Aorta (tissue), 5 donors: ENCODE measurements at regions not wholly inside any gene's neighbourhood (a gene's known extent, or its start where the extent isn't known, plus 50 kb on each side); places are given as distances from the start of the nearest gene placed in this dataset.
"Not testable (repeated sequence)": the region's sequence is repeated elsewhere in the genome, so short reads cannot be mapped to it uniquely, and the experiment has no call there.

Source experiments
- ATAC-seq: fragments of 200-7000 bp; cut with Tn5 transposase; one replicate; pipeline ENCODE4 v1.9.1; 2022; ENCODE audit warnings: moderate library complexity; ENCODE audit not compliant: low FRiP score
- DNase-seq, 2 donors: peaks; one replicate each; pipeline ENCODE4 v3.0.0-alpha.2; 2020
- H3K27ac ChIP-seq, 2 donors: one replicate each; pipeline ENCODE4 v1.5.1; 2013; ENCODE audit warnings: low read length in 2 of 2, mild to moderate bottlenecking in 2 of 2, moderate library complexity in 2 of 2, control low read depth in 1 of 2, inconsistent platforms in 1 of 2, low read depth in 1 of 2
- H3K27me3 ChIP-seq, 2 donors: one replicate each; pipeline ENCODE4 v1.6.1; 2013; ENCODE audit warnings: control low read depth in 1 of 2, low read length in 1 of 2, mild to moderate bottlenecking in 1 of 2, moderate library complexity in 1 of 2; ENCODE audit not compliant: insufficient read depth in 2 of 2, control insufficient read depth in 1 of 2
- H3K36me3 ChIP-seq, 2 donors: one replicate each; pipeline ENCODE4 v1.6.1; 2013; ENCODE audit warnings: control low read depth in 1 of 2, low read length in 1 of 2, mild to moderate bottlenecking in 1 of 2; ENCODE audit not compliant: insufficient read depth in 2 of 2, control insufficient read depth in 1 of 2
- H3K4me1 ChIP-seq, 2 donors: one replicate each; pipeline ENCODE4 v1.6.1; 2013; ENCODE audit warnings: low read length in 2 of 2, control low read depth in 1 of 2, mild to moderate bottlenecking in 1 of 2, moderate library complexity in 1 of 2; ENCODE audit not compliant: insufficient read depth in 2 of 2, control insufficient read depth in 1 of 2
- H3K4me3 ChIP-seq, 2 donors: one replicate each; pipeline ENCODE4 v1.5.1; 2013; ENCODE audit warnings: low read length in 2 of 2, control low read depth in 1 of 2, mild to moderate bottlenecking in 1 of 2
- H3K9me3 ChIP-seq: one replicate; pipeline ENCODE4 v1.6.1; 2013; ENCODE audit warnings: mild to moderate bottlenecking, low read length; ENCODE audit not compliant: control insufficient read depth
- WGBS, 2 donors: extraction: QIAGEN DNeasy Blood & Tissue Kit; methylation state at CpG; one replicate each; pipeline ENCODE4 v1.1.7; 2013; 5-methylcytosine and 5-hydroxymethylcytosine counted together
- intact Hi-C, 2 donors: fragments of 100-400 bp; cut with DNase I; formaldehyde crosslinking; loops; one replicate each; pipeline versions ENCODE4 v1.14.2 to v1.15.0; 2022
- donor health status: healthy with polysubstance abuse.
- donor health status: Bipolar disorder and iron deficiency.
- donor health status: DM: no; HTN: no; CAD: no.
- donor health status: DM: no; HTN: no; CAD: no.
- donor health status: DM: yes; HTN: yes; CAD: no.

GRCh38 chr2:111474198-111474705 is 353.5 kb downstream of the BCL2L11 start:
- WGBS, 2 donors = 85 to 91% methylated on average over 7 to 8 of the region's 8 CpGs
- intact Hi-C loops = not testable (repeated sequence)

DNA sequence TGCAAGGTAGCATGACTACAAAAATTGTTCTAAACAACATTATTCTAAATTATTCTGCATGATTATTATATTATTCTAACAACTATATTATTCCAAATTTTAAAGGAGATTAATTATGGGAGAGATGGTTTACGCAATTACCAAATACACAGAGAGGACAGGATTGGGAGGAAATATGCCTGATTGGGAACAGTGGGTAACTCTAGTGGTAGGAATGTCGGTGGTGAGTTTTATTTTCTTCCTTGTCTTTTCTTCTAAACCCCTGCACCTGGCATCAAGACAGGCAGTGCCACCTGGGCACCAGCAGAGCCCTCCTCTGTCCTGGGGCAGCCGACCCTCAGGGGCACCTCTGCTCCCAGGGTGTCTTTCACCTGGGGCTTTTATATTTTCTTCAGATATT is 357.6 kb downstream of the BCL2L11 start:
- H3K36me3 ChIP-seq, H3K27ac ChIP-seq, H3K4me1 ChIP-seq, intact Hi-C loops, H3K4me3 ChIP-seq, H3K9me3 ChIP-seq, DNase-seq, H3K27me3 ChIP-seq, ATAC-seq: not testable (repeated sequence)
- 88 to 98% methylated on average over 2 of the region's 3 CpGs for WGBS, 2 donors

More at GRCh38 chr2:111474198-111474705, 353.5 kb downstream of the BCL2L11 start:
- not testable (repeated sequence) for ATAC-seq, H3K36me3 ChIP-seq, H3K27me3 ChIP-seq, H3K27ac ChIP-seq, H3K4me3 ChIP-seq, DNase-seq, H3K9me3 ChIP-seq, H3K4me1 ChIP-seq

DNA sequence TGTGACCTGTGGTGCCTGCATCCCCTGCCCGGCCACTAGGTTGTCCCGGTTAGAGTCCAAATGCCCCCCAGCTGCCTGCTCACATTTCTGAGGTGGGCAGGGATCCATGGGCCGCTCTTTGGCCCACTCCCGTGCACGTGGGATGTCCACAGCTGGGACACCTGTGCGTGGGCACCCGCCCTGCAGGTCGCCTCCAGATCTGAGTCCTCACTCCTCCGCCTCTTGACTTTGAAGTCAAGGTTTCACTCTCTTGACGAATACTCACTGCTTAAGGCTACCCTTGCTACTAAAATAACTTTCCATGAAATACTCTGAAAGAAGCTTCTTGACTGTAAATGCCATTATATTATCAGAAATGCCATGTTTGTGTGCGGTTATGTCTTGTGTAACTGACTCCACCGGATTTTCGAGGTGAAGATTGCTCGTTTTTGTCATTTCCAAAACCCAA is 358.2 kb downstream of the BCL2L11 start:
- DNase-seq, H3K36me3 ChIP-seq, H3K27ac ChIP-seq, H3K9me3 ChIP-seq, H3K27me3 ChIP-seq, H3K4me1 ChIP-seq, H3K4me3 ChIP-seq, intact Hi-C loops, ATAC-seq: not testable (repeated sequence)
- WGBS, 2 donors = 89 to 92% methylated on average over 11 to 13 of the region's 14 CpGs

- intact Hi-C loops, H3K27ac ChIP-seq, H3K36me3 ChIP-seq, H3K4me1 ChIP-seq, DNase-seq, H3K4me3 ChIP-seq, ATAC-seq, H3K9me3 ChIP-seq, H3K27me3 ChIP-seq: not testable (repeated sequence)
- WGBS, 2 donors = 59 to 65% methylated on average over 10 of the region's 10 CpGs
These were observed 359.4 kb downstream of the BCL2L11 start for GRCh38 chr2:111480016-111480625.

- DNase-seq, H3K27me3 ChIP-seq, H3K9me3 ChIP-seq, H3K36me3 ChIP-seq, H3K4me1 ChIP-seq, intact Hi-C loops, H3K4me3 ChIP-seq, ATAC-seq: not testable (repeated sequence)
- H3K27ac ChIP-seq = peak overlapping the region in 1 of 2 donors; percentile 40
- 85 to 87% methylated on average over 7 to 8 of the region's 8 CpGs for WGBS, 2 donors
These were observed 359.9 kb downstream of the BCL2L11 start for GRCh38 chr2:111480633-111481032.

- intact Hi-C loops, H3K27me3 ChIP-seq, H3K36me3 ChIP-seq, H3K4me3 ChIP-seq, H3K4me1 ChIP-seq, H3K9me3 ChIP-seq, ATAC-seq, H3K27ac ChIP-seq, DNase-seq: not testable (repeated sequence)
- WGBS, 2 donors = 67 to 78% methylated on average over 8 to 11 of the region's 11 CpGs
These were observed 360.5 kb downstream of the BCL2L11 start for GRCh38 chr2:111481219-111481618.

DNA sequence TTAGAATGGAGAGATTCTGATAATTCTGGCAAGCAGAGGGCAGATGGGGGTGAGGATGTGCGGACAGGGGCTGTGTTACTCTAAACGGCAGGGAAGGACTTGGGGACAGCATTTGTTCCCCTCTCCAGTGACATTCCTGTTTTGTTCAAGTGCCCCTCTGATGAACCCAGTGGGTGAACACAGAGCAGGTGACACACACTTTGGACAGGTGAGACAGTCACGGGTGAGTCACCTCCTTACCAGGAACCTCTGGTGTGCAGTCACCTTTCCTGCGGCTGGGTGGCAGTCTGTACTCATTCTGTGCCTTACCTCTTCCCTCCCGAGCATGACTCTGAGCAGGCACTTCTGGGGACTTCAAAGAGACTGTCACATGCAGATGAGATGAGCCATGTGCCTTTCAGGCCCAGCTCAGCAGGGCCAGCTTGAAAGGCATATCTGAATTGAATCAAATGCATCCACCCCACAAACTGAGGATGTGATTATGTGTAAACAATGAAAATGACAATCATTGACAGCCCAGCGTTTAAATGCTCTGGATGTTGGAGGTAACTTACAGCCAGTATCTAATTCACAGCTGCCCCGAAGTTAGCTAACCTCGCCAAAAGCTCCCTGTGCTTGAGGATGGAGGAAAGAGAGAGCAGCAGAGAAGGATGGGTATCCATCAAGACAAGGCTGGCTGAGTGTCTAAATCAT is 362.4 kb downstream of the BCL2L11 start:
- H3K36me3 ChIP-seq, H3K4me1 ChIP-seq, intact Hi-C loops, ATAC-seq, H3K9me3 ChIP-seq, DNase-seq, H3K27ac ChIP-seq, H3K27me3 ChIP-seq, H3K4me3 ChIP-seq: not testable (repeated sequence)
- 89 to 92% methylated on average over 5 of the region's 8 CpGs for WGBS, 2 donors

DNA sequence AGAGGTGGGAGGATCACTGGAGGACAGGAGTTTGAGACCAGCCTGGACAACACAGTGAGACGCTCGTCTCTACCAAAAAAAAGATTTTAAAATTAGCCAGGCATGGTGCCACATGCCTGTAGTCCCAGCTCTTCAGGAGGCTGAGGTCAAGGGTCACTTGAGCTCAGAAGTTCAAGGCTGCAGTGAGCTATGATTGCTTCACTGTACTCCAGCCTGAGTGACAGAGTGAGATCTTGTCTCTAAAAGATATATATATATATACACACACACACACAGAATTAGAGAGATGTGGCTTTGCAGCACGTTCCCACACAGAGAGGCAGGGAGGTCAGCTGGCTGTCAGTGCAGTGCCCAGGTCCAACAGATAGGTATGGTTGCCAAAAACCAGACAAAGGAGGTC is 363.4 kb downstream of the BCL2L11 start:
- DNase-seq, H3K9me3 ChIP-seq: not testable (repeated sequence)
- 80 to 100% methylated on average over 1 of the region's 3 CpGs for WGBS, 2 donors

GRCh38 chr2:111485895-111486294 is 365.2 kb downstream of the BCL2L11 start:
- H3K9me3 ChIP-seq, H3K36me3 ChIP-seq, intact Hi-C loops, H3K4me1 ChIP-seq, H3K27me3 ChIP-seq, ATAC-seq, H3K27ac ChIP-seq, H3K4me3 ChIP-seq, DNase-seq: not testable (repeated sequence)
- 100% methylated on average over 1 of the region's 1 CpG for WGBS, 2 donors

More for the DNA sequence above, 363.4 kb downstream of the BCL2L11 start:
- H3K4me3 ChIP-seq, H3K27me3 ChIP-seq, ATAC-seq, H3K4me1 ChIP-seq, intact Hi-C loops, H3K27ac ChIP-seq, H3K36me3 ChIP-seq: not testable (repeated sequence)
